NCI-H748 treated with DMSO at 0.1 percent for 48 hours (cell line): ENCODE measurements at regions not wholly inside any gene's neighbourhood (a gene's known extent, or its start where the extent isn't known, plus 50 kb on each side); places are given as distances from the start of the nearest gene placed in this dataset.
"Not testable (repeated sequence)": the region's sequence is repeated elsewhere in the genome, so short reads cannot be mapped to it uniquely, and the experiment has no call there.

Experiments
- DNase-seq: peaks from one replicate; lab custom pipeline; 2025; lab: John Stamatoyannopoulos, UW

GRCh38 chr7:136122026-136122425 lies 144.9 kb upstream of the MTPN start:
- DNase-seq, result no peak

GRCh38 chr7:136117539-136117938 lies 140.4 kb upstream of the MTPN start:
- no peak for DNase-seq

- no peak for DNase-seq
Observed at GRCh38 chr7:136116186-136116585, 139.0 kb upstream of the MTPN start.

GRCh38 chr7:136114966-136115762 lies 138.0 kb upstream of the MTPN start:
- DNase-seq, result no peak

GRCh38 chr7:136114467-136114866 lies 137.3 kb upstream of the MTPN start:
- DNase-seq, result not testable (repeated sequence)

GRCh38 chr7:136109037-136109436 lies 131.9 kb upstream of the MTPN start:
- not testable (repeated sequence) for DNase-seq

GRCh38 chr7:136105191-136105590 lies 128.0 kb upstream of the MTPN start:
- no peak for DNase-seq

- DNase-seq, result no peak
Observed at GRCh38 chr7:136104269-136104603, 127.1 kb upstream of the MTPN start.

GRCh38 chr7:136103545-136104268 lies 126.5 kb upstream of the MTPN start:
- DNase-seq, result no peak

- DNase-seq, result no peak
Observed at GRCh38 chr7:136102881-136103280, 125.7 kb upstream of the MTPN start.

- not testable (repeated sequence) for DNase-seq
Observed at GRCh38 chr7:136092714-136093113, 115.6 kb upstream of the MTPN start.

GRCh38 chr7:136087881-136088280 lies 110.7 kb upstream of the MTPN start:
- DNase-seq, result no peak

GRCh38 chr7:136086712-136087111 lies 109.6 kb upstream of the MTPN start:
- peak; percentile 30 for DNase-seq

GRCh38 chr7:136079934-136080333 lies 102.8 kb upstream of the MTPN start:
- DNase-seq, result no peak

- DNase-seq, result no peak
Observed at GRCh38 chr7:136079478-136079892, 102.3 kb upstream of the MTPN start.

- DNase-seq, result no peak
Observed at GRCh38 chr7:136079066-136079465, 101.9 kb upstream of the MTPN start.

- DNase-seq, result no peak
Observed at GRCh38 chr7:136078630-136079029, 101.5 kb upstream of the MTPN start.

- no peak for DNase-seq
Observed at GRCh38 chr7:136076954-136077353, 99.8 kb upstream of the MTPN start.

- DNase-seq, result peak; percentile 95
Observed at GRCh38 chr7:136074843-136075242, 97.7 kb upstream of the MTPN start.

GRCh38 chr7:136072447-136072846 lies 95.3 kb upstream of the MTPN start:
- DNase-seq, result no peak

GRCh38 chr7:136070736-136071505 lies 93.8 kb upstream of the MTPN start:
- DNase-seq, result no peak

GRCh38 chr7:136069840-136070529 lies 92.8 kb upstream of the MTPN start:
- no peak for DNase-seq
